Activated CD4-positive, alpha-beta memory T cell treated with anti-CD3 and anti-CD28 coated beads, Interleukin-2, amount 10 ng/mL, durations not matched to agents 7 days and 5 days (primary cell): ENCODE measurements at regions not wholly inside any gene's neighbourhood (a gene's known extent, or its start where the extent isn't known, plus 50 kb on each side); places are given as distances from the start of the nearest gene placed in this dataset.

ENCODE experiments used
- CTCF ChIA-PET: fragments of 350-600 bp; sonication (Branson Sonifier 250); formaldehyde crosslinking; loops from one replicate; lab custom pipeline; 2021; ENCODE audit warnings: antibody characterized with exemption, inconsistent platforms; lab: Charles Lee
- POLR2A ChIA-PET: fragments of 350-600 bp; sonication (Branson Sonifier 250); formaldehyde crosslinking; loops from one replicate; lab custom pipeline; 2021; ENCODE audit warnings: antibody characterized with exemption; lab: Charles Lee
- DNase-seq: peaks from one replicate; pipeline ENCODE4 v3.0.0-alpha.2; 2020
- H3K27ac Mint-ChIP-seq: one replicate; pipeline ENCODE4 v1.8.0; 2021; ENCODE audit warnings: mild to moderate bottlenecking, mixed read lengths
- H3K27me3 Mint-ChIP-seq: one replicate; pipeline ENCODE4 v1.8.0; 2021; ENCODE audit warnings: mixed read lengths
- H3K36me3 Mint-ChIP-seq: one replicate; pipeline ENCODE4 v1.8.0; 2021; ENCODE audit warnings: low read depth, mixed read lengths
- H3K4me1 Mint-ChIP-seq: one replicate; pipeline ENCODE4 v1.8.0; 2021; ENCODE audit warnings: mixed read lengths
- H3K4me3 Mint-ChIP-seq: one replicate; pipeline ENCODE4 v1.8.0; 2021; ENCODE audit warnings: mild to moderate bottlenecking, mixed read lengths
- H3K9me3 Mint-ChIP-seq: one replicate; pipeline ENCODE4 v1.8.0; 2021; ENCODE audit warnings: mixed read lengths

DNA sequence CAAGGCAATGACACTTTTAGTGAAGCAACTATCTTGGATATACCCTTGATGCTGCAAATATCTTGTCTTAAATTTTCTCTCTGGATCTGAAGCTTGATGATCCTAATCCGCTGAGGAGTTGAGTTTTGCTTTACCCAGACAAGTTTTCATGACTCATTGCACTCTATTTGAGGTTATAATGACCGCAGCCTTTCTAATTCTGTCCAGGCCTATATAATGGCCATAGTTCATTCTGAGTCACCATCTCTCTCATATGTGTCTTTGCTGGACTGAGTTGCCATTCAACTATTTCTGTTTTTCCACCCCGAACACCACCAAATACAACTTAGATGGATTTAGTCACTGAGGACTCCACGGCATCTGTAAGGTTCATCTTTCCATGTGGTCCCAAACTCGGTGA, 802.1 kb upstream of the FAM98A start:
- DNase-seq, result no peak
- POLR2A ChIA-PET, result no interaction called here
- Mint-ChIP-seq H3K36me3 (no peaks in the 10 kb centered on the region), H3K27ac (no peak overlapping the region), H3K4me1 (no peaks in the 10 kb centered on the region), H3K9me3 (peaks cover 6% of the 10 kb centered on the region), H3K27me3 (no peaks in the 10 kb centered on the region), H3K4me3 (no peak overlapping the region)
- CTCF ChIA-PET, result no interaction called here

- Mint-ChIP-seq H3K27ac (no peak overlapping the region), H3K9me3 (peaks cover 6% of the 10 kb centered on the region), H3K27me3 (no peaks in the 10 kb centered on the region), H3K4me3 (no peak overlapping the region), H3K36me3 (no peaks in the 10 kb centered on the region), H3K4me1 (no peaks in the 10 kb centered on the region)
- DNase-seq, result no peak
- POLR2A ChIA-PET, result no interaction called here
- CTCF ChIA-PET, result no interaction called here
Measured at GRCh38 chr2:34388446-34388845, 789.3 kb upstream of the FAM98A start.

- no peak for DNase-seq
- CTCF ChIA-PET, result no interaction called here
Measured at GRCh38 chr2:34387536-34387935, 788.4 kb upstream of the FAM98A start.

DNA sequence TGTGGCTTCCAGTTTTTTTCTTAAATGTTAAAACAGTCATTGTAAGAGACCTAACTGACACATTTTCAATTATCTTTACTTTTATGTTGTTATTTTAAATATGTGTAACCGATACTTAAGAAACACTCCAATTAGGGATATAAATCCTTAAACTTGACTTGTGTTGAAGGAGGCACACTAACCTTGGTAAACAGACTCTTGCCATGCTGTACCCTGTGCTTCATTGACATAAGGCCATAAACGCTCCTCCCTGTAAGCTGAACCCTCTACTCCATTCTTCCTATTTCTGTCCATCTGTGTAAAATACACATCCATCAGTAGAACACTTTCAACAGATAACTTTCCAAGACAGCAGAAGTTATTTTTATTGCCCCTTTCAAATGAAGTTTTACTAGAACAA, 780.5 kb upstream of the FAM98A start:
- no peak for DNase-seq
- ChIA-PET POLR2A (no interaction called here), CTCF (no interaction called here)
- Mint-ChIP-seq H3K27ac (no peak overlapping the region), H3K36me3 (no peaks in the 10 kb centered on the region), H3K27me3 (no peaks in the 10 kb centered on the region), H3K4me1 (no peaks in the 10 kb centered on the region), H3K9me3 (peaks cover 3% of the 10 kb centered on the region), H3K4me3 (no peak overlapping the region)

More at GRCh38 chr2:34387536-34387935, 788.4 kb upstream of the FAM98A start:
- POLR2A ChIA-PET, result no interaction called here
- H3K4me1 Mint-ChIP-seq, result no peaks in the 10 kb centered on the region
- no peak overlapping the region for H3K27ac Mint-ChIP-seq
- no peak overlapping the region for H3K4me3 Mint-ChIP-seq
- no peaks in the 10 kb centered on the region for H3K27me3 Mint-ChIP-seq
- H3K9me3 Mint-ChIP-seq, result peaks cover 6% of the 10 kb centered on the region
- no peaks in the 10 kb centered on the region for H3K36me3 Mint-ChIP-seq

DNA sequence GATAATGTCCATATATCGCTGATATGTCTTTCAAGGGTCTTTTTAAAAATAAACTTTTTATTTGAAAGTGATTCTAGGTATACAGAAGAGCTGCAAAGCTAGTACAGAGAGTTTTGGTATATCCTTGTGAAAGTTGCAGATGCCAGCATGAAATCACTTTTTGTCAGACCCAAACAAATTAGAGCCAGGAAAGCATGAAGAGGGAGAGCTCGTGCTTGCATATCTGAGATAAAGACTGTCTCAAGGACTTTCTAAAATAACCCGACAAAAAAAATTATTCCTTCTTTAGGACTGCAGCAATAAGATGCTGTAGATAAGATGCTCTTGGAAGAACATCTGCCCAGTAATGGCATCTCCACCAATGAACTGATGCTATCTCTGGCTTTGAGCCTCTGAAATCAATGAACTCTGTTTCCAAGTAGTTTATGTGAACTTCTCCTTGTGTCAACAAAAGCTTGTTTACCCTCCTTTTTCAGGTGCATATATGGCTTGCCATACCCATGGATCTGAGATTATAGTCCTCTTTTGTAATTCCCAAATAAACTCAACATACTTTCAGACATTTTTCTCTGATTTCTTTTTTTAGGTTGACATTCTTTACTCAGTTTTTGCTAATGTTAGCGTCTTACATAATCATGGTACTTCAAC, 774.6 kb upstream of the FAM98A start:
- CTCF ChIA-PET, result no interaction called here
- POLR2A ChIA-PET, result no interaction called here
- Mint-ChIP-seq H3K4me1 (no peaks in the 10 kb centered on the region), H3K36me3 (no peaks in the 10 kb centered on the region), H3K9me3 (peaks cover 5% of the 10 kb centered on the region), H3K27me3 (no peaks in the 10 kb centered on the region), H3K4me3 (no peak overlapping the region), H3K27ac (no peak overlapping the region)
- no peak for DNase-seq

DNA sequence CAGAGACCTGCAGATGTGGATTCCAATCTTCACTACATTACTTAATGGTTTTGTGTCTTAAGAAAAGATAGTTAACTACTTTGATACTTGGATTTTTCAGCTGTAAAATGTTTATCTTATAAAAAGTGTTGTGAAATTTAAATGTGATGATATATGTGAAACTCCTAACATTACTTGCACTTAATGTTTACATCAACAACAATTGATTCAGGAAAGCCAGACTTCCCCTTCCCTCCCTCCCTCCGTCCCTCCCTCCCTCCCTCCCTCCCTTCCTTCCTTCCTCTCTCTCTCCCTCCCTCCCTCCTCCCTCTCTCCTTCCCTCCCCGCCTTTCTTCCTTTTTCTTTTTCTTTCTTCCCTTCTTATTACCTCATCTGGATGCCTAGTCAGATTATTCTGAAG, 773.9 kb upstream of the FAM98A start:
- H3K4me3 Mint-ChIP-seq, result no peak overlapping the region
- H3K9me3 Mint-ChIP-seq, result peaks cover 5% of the 10 kb centered on the region
- CTCF ChIA-PET, result no interaction called here
- no peaks in the 10 kb centered on the region for H3K27me3 Mint-ChIP-seq
- no peaks in the 10 kb centered on the region for H3K4me1 Mint-ChIP-seq
- no peaks in the 10 kb centered on the region for H3K36me3 Mint-ChIP-seq
- no peak overlapping the region for H3K27ac Mint-ChIP-seq
- POLR2A ChIA-PET, result no interaction called here
- no peak for DNase-seq

- Mint-ChIP-seq H3K27me3 (no peaks in the 10 kb centered on the region), H3K27ac (no peak overlapping the region), H3K9me3 (peaks cover 2% of the 10 kb centered on the region), H3K4me3 (no peak overlapping the region), H3K4me1 (no peaks in the 10 kb centered on the region), H3K36me3 (no peaks in the 10 kb centered on the region)
- ChIA-PET CTCF (no interaction called here), POLR2A (no interaction called here)
- no peak for DNase-seq
Measured at GRCh38 chr2:34371711-34372110, 772.6 kb upstream of the FAM98A start.

DNA sequence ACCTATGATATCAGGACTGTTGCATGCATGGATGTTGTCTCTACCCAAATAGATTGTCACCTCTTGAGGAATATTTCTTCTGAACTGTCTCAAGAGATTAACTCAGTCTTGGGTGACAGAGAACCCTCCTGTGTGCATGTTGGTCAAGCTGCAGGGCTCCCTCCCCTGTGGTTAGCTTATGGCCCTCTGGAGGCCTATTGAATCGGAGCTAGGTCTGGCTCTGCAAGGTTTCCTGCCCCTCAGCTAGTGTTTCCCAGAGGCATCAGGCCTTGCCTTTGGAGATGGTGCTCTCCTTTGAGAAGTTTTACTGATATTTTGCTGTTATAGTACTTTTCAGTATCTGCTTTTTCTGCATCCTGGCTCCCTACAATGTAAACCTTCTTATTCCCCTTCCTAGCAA, 769.2 kb upstream of the FAM98A start:
- H3K27ac Mint-ChIP-seq, result no peak overlapping the region
- peaks cover 2% of the 10 kb centered on the region for H3K9me3 Mint-ChIP-seq
- H3K27me3 Mint-ChIP-seq, result no peaks in the 10 kb centered on the region
- no peaks in the 10 kb centered on the region for H3K36me3 Mint-ChIP-seq
- no peak for DNase-seq
- ChIA-PET POLR2A (no interaction called here), CTCF (no interaction called here)
- no peaks in the 10 kb centered on the region for H3K4me1 Mint-ChIP-seq
- no peak overlapping the region for H3K4me3 Mint-ChIP-seq

- no peaks in the 10 kb centered on the region for H3K4me1 Mint-ChIP-seq
- CTCF ChIA-PET, result interaction anchor here (0.6 kb wide), 1 partner anchor 150 kb away, joined by 4 read pairs; no protein-coding TSS in a partner anchor
- H3K27ac Mint-ChIP-seq, result no peak overlapping the region
- no peaks in the 10 kb centered on the region for H3K36me3 Mint-ChIP-seq
- no peaks in the 10 kb centered on the region for H3K9me3 Mint-ChIP-seq
- H3K27me3 Mint-ChIP-seq, result no peaks in the 10 kb centered on the region
- POLR2A ChIA-PET, result no interaction called here
- H3K4me3 Mint-ChIP-seq, result no peak overlapping the region
- DNase-seq, result no peak
Measured at GRCh38 chr2:34365932-34366331, 766.8 kb upstream of the FAM98A start.

DNA sequence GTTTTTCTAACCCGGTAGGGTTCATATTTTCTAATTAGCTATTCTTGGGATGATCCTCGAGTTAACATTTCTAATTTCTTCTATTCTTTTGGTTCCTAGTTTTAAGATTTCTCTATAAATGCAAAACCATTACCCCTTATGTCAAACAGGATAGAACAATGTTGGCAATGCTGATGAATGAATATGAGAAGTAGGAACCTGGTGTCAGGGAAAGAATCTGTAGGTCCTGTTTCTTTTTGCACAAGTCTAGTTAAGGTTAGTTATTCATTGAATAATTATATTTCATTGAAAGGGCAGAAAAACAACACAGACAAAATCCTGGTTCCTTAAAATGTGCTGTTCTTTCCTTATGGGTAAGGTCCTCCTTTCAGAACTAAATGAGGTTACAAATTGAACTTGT, 766.4 kb upstream of the FAM98A start:
- no peaks in the 10 kb centered on the region for H3K27me3 Mint-ChIP-seq
- no peak for DNase-seq
- no peaks in the 10 kb centered on the region for H3K9me3 Mint-ChIP-seq
- POLR2A ChIA-PET, result no interaction called here
- CTCF ChIA-PET, result interaction anchor here (0.6 kb wide), 1 partner anchor 149 kb away, joined by 4 read pairs; no protein-coding TSS in a partner anchor
- H3K4me1 Mint-ChIP-seq, result no peaks in the 10 kb centered on the region
- H3K4me3 Mint-ChIP-seq, result no peak overlapping the region
- H3K27ac Mint-ChIP-seq, result no peak overlapping the region
- H3K36me3 Mint-ChIP-seq, result no peaks in the 10 kb centered on the region

- no peaks in the 10 kb centered on the region for H3K36me3 Mint-ChIP-seq
- POLR2A ChIA-PET, result no interaction called here
- CTCF ChIA-PET, result no interaction called here
Measured at GRCh38 chr2:34353509-34354113, 754.5 kb upstream of the FAM98A start.

DNA sequence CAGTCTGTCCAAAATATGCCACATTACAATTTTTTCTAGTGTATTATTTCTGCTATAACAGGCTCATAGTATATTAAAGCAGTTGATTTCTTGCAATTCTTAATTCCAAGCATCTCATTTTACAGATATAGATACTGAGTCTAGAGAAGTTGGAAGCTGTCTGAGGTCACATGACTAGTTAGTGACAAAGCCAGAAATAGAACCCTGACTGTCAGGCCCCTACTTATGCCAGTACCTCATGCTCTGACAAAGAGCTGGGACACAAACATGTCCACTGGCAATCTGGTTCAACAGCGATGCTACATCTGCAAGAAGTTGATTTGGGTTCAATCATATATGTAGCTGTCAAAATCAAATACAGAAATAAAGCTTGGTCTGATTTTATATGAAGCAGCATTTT, 750.4 kb upstream of the FAM98A start:
- Mint-ChIP-seq H3K27ac (no peak overlapping the region), H3K27me3 (no peaks in the 10 kb centered on the region), H3K4me1 (no peaks in the 10 kb centered on the region), H3K36me3 (no peaks in the 10 kb centered on the region), H3K4me3 (no peak overlapping the region), H3K9me3 (peaks cover 4% of the 10 kb centered on the region)
- CTCF ChIA-PET, result no interaction called here
- POLR2A ChIA-PET, result no interaction called here
- DNase-seq, result no peak

More at GRCh38 chr2:34353509-34354113, 754.5 kb upstream of the FAM98A start:
- no peak for DNase-seq
- H3K27me3 Mint-ChIP-seq, result no peaks in the 10 kb centered on the region
- no peak overlapping the region for H3K27ac Mint-ChIP-seq
- no peaks in the 10 kb centered on the region for H3K4me1 Mint-ChIP-seq
- no peak overlapping the region for H3K4me3 Mint-ChIP-seq
- peaks cover 4% of the 10 kb centered on the region for H3K9me3 Mint-ChIP-seq

- ChIA-PET POLR2A (no interaction called here), CTCF (no interaction called here)
- no peaks in the 10 kb centered on the region for H3K36me3 Mint-ChIP-seq
- DNase-seq, result no peak
- H3K27ac Mint-ChIP-seq, result no peak overlapping the region
- H3K4me3 Mint-ChIP-seq, result no peak overlapping the region
- H3K4me1 Mint-ChIP-seq, result no peaks in the 10 kb centered on the region
- no peaks in the 10 kb centered on the region for H3K27me3 Mint-ChIP-seq
- H3K9me3 Mint-ChIP-seq, result no peaks in the 10 kb centered on the region
Measured at GRCh38 chr2:34345030-34345429, 745.9 kb upstream of the FAM98A start.

DNA sequence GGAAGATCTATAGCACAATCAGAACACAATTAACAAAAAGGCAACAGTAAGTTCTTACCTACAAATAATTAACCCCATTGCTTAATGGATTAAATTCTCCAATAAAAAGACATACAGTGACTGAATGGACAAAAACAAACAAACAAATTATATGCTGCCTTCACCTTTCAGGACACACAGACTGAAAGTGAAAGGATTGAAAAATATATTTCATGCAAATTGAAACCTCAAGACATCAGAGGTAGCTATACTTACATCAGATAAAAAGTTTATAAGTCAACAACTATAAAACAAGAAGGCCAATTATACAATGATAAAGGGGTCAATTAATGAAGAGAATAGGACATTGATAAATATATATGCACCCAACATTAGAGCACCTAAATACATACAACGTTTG, 741.2 kb upstream of the FAM98A start:
- POLR2A ChIA-PET, result no interaction called here
- no peak overlapping the region for H3K4me3 Mint-ChIP-seq
- CTCF ChIA-PET, result no interaction called here
- H3K36me3 Mint-ChIP-seq, result no peaks in the 10 kb centered on the region
- no peaks in the 10 kb centered on the region for H3K4me1 Mint-ChIP-seq
- no peak for DNase-seq
- H3K27me3 Mint-ChIP-seq, result no peaks in the 10 kb centered on the region
- no peak overlapping the region for H3K27ac Mint-ChIP-seq
- H3K9me3 Mint-ChIP-seq, result no peaks in the 10 kb centered on the region
